Endodermal cell (in vitro differentiated cells): ENCODE measurements at regions not wholly inside any gene's neighbourhood (a gene's known extent, or its start where the extent isn't known, plus 50 kb on each side); places are given as distances from the start of the nearest gene placed in this dataset.
A peak's percentile ranks its signal among the peaks of the same experiment; 100 is the strongest.

Experiments used
- DNase-seq: peaks from one replicate; pipeline ENCODE4 v3.0.0-alpha.2; 2017
- H3K27ac ChIP-seq: 2 replicates; pipeline ENCODE4 v1.5.1; 2013; ENCODE audit warnings: mild to moderate bottlenecking, low read depth, low read length, moderate library complexity
- H3K27me3 ChIP-seq: 2 replicates; pipeline ENCODE4 v1.6.1; 2013; ENCODE audit warnings: mild to moderate bottlenecking, low read length, moderate library complexity; ENCODE audit not compliant: insufficient read depth, control insufficient read depth, poor library complexity, severe bottlenecking
- H3K36me3 ChIP-seq: 2 replicates; pipeline ENCODE4 v1.7.0; 2013; ENCODE audit warnings: mild to moderate bottlenecking, low read length, moderate library complexity; ENCODE audit not compliant: control insufficient read depth, insufficient read depth
- H3K4me1 ChIP-seq: one replicate; pipeline ENCODE4 v1.7.0; 2013; ENCODE audit warnings: low read length; ENCODE audit not compliant: control insufficient read depth, insufficient read depth
- H3K4me3 ChIP-seq: 2 replicates; pipeline ENCODE4 v1.5.1; 2013; ENCODE audit warnings: mild to moderate bottlenecking, low read length, moderate library complexity
- H3K9ac ChIP-seq: 2 replicates; pipeline ENCODE4 v1.6.1; 2013; ENCODE audit warnings: mild to moderate bottlenecking, low read length, moderate library complexity; ENCODE audit not compliant: poor library complexity, severe bottlenecking; ENCODE audit errors: extremely low read depth
- H3K9me3 ChIP-seq: 2 replicates; pipeline ENCODE4 v1.6.1; 2013; ENCODE audit warnings: mild to moderate bottlenecking, low read length, moderate library complexity; ENCODE audit not compliant: control insufficient read depth
- H3K27ac Mint-ChIP-seq: 2 replicates; pipeline ENCODE4 v1.8.0; 2020; ENCODE audit warnings: mixed read lengths
- H3K27me3 Mint-ChIP-seq: 2 replicates; pipeline ENCODE4 v1.8.0; 2021; ENCODE audit warnings: mild to moderate bottlenecking, mixed read lengths; ENCODE audit not compliant: insufficient read depth
- H3K36me3 Mint-ChIP-seq: 2 replicates; pipeline ENCODE4 v1.8.0; 2020; ENCODE audit warnings: low read depth, mixed read lengths
- H3K4me1 Mint-ChIP-seq: 2 replicates; pipeline ENCODE4 v1.8.0; 2020; ENCODE audit warnings: mixed read lengths
- H3K4me3 Mint-ChIP-seq: 2 replicates; pipeline ENCODE4 v1.8.0; 2020; ENCODE audit warnings: mild to moderate bottlenecking, moderate library complexity, mixed read lengths
- H3K9me3 Mint-ChIP-seq: 2 replicates; pipeline ENCODE4 v1.8.0; 2020; ENCODE audit warnings: mild to moderate bottlenecking, mixed read lengths
- CTCF ChIP-seq: fragments of 200-600 bp; sonication (generic); conservative IDR thresholded peaks from 2 replicates; pipeline ENCODE4 v1.5.0; 2021; ENCODE audit warnings: antibody characterized with exemption, mild to moderate bottlenecking
- WGBS, 2 experiments: methylation state at CpG; one replicate each; pipeline versions ENCODE4 v1.1.5 to v1.1.7; 2013; ENCODE audit warnings: missing lambda C conversion rate in 2 of 2, mixed read lengths in 1 of 2; ENCODE audit not compliant: insufficient coverage in 1 of 2, insufficient read length in 1 of 2; 5-methylcytosine and 5-hydroxymethylcytosine counted together

GRCh38 chr2:146852661-146853060 is 992.2 kb upstream of the ACVR2A start:
- H3K27ac ChIP-seq, result no peak overlapping the region
- no peak for DNase-seq
- H3K4me1 ChIP-seq, result peaks cover 9% of the 10 kb centered on the region
- no peak for TF ChIP-seq CTCF
- peaks cover 41% of the 10 kb centered on the region for H3K4me1 Mint-ChIP-seq
- no peak overlapping the region for H3K4me3 ChIP-seq
- H3K27me3 ChIP-seq, result no peaks in the 10 kb centered on the region
- no peaks in the 10 kb centered on the region for H3K36me3 Mint-ChIP-seq
- H3K36me3 ChIP-seq, result no peaks in the 10 kb centered on the region
- no peak overlapping the region for H3K9ac ChIP-seq
- H3K4me3 Mint-ChIP-seq, result no peak overlapping the region
- peak overlapping the region; percentile 6 for H3K27ac Mint-ChIP-seq
- H3K27me3 Mint-ChIP-seq, result no peaks in the 10 kb centered on the region
- 93 to 100% methylated on average over 1 of the region's 1 CpG for WGBS, 2 experiments
- no peaks in the 10 kb centered on the region for H3K9me3 Mint-ChIP-seq
- H3K9me3 ChIP-seq, result no peaks in the 10 kb centered on the region

- H3K4me1 ChIP-seq, result peaks cover 9% of the 10 kb centered on the region
- 89 to 98% methylated on average over 1 to 3 of the region's 3 CpGs for WGBS, 2 experiments
- H3K27ac ChIP-seq, result no peak overlapping the region
- no peak overlapping the region for H3K9ac ChIP-seq
- Mint-ChIP-seq H3K27ac (no peak overlapping the region), H3K4me1 (peaks cover 33% of the 10 kb centered on the region), H3K9me3 (no peaks in the 10 kb centered on the region), H3K4me3 (no peak overlapping the region), H3K36me3 (no peaks in the 10 kb centered on the region), H3K27me3 (no peaks in the 10 kb centered on the region)
- no peak for TF ChIP-seq CTCF
- no peaks in the 10 kb centered on the region for H3K9me3 ChIP-seq
- no peak overlapping the region for H3K4me3 ChIP-seq
- H3K27me3 ChIP-seq, result no peaks in the 10 kb centered on the region
- peak; percentile 53 for DNase-seq
- H3K36me3 ChIP-seq, result no peaks in the 10 kb centered on the region
Measured at GRCh38 chr2:146850746-146851145, 994.1 kb upstream of the ACVR2A start.

DNA sequence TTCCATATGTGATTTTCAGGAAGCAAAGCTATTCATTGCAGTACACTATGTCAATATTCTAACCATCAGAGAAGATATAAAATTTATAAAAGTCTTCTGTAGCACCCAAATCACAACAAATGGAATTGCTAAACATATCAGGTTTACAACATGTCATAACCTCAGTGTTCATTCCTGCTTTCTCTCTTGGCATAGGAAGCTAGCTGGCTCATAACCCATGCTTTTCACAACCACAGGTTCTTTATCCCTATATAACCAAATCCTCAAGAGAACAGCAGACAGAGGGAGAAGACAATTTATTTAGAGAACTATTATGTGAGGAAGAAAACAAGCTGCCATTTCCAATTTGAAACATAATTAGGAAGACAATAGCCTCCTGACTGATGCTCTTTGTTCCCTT is 997.0 kb upstream of the ACVR2A start:
- no peak overlapping the region for H3K9ac ChIP-seq
- Mint-ChIP-seq H3K27ac (no peak overlapping the region), H3K27me3 (no peaks in the 10 kb centered on the region)

More for the DNA sequence above, 997.0 kb upstream of the ACVR2A start:
- H3K4me3 Mint-ChIP-seq, result no peak overlapping the region
- Histone ChIP-seq H3K4me1 (peaks cover 2% of the 10 kb centered on the region), H3K27me3 (no peaks in the 10 kb centered on the region), H3K36me3 (no peaks in the 10 kb centered on the region), H3K9me3 (no peaks in the 10 kb centered on the region), H3K4me3 (no peak overlapping the region), H3K27ac (no peak overlapping the region)
- H3K36me3 Mint-ChIP-seq, result no peaks in the 10 kb centered on the region
- no peaks in the 10 kb centered on the region for H3K9me3 Mint-ChIP-seq
- peaks cover 6% of the 10 kb centered on the region for H3K4me1 Mint-ChIP-seq
- no peak for DNase-seq
- no peak for TF ChIP-seq CTCF
